HCT116 (cell line): ENCODE measurements at regions not wholly inside any gene's neighbourhood (a gene's known extent, or its start where the extent isn't known, plus 50 kb on each side); places are given as distances from the start of the nearest gene placed in this dataset.

Experiments
- ATAC-seq: fragments of 200-7000 bp; cut with Tn5 transposase; 2 replicates; pipeline ENCODE4 v1.9.1; 2020; ENCODE audit warnings: mild to moderate bottlenecking, moderate library complexity
- BruUV-seq: library from RNA; stranded (reverse); fragments of 400-500 nt; replicated peaks from 2 replicates; lab custom pipeline; 2021; lab: Mats Ljungman, UMichigan
- CTCF ChIA-PET: fragments of 300-600 bp; sonication (Branson Sonifier 250); formaldehyde crosslinking; loops from one replicate; lab custom pipeline; 2021; ENCODE audit warnings: antibody characterized with exemption; lab: Charles Lee
- POLR2A ChIA-PET: fragments of 300-600, 350-600 bp; sonication (Branson Sonifier 250); formaldehyde crosslinking; loops from one replicate; lab custom pipeline; 2021; ENCODE audit warnings: antibody characterized with exemption; lab: Charles Lee
- RAD21 ChIA-PET, 2 experiments: fragments of 300-600 bp; sonication (Branson Sonifier 250); formaldehyde crosslinking; loops; one replicate each; lab custom pipeline; 2023; ENCODE audit warnings: low total read pairs in 2 of 2; ENCODE audit not compliant: uncharacterized antibody in 2 of 2, unreplicated experiment in 2 of 2, low non-redundant PET in 1 of 2; lab: Charles Lee
- DNase-seq: peaks from one replicate; pipeline ENCODE4 v3.0.0-alpha.2; 2010; ENCODE audit warnings: low read depth, low spot score
- H2AFZ ChIP-seq: fragments of 200-600 bp; shearing (Covaris generic), sonication (generic); 2 replicates; pipeline ENCODE4 v1.6.1; 2017; ENCODE audit warnings: low read depth, mixed run types, mixed read lengths, antibody characterized with exemption, low read length; ENCODE audit not compliant: poor library complexity, severe bottlenecking
- H3K27ac ChIP-seq: 2 replicates; pipeline ENCODE4 v1.5.1; 2012; ENCODE audit warnings: low read depth, low read length
- H3K27me3 ChIP-seq: fragments of 200-600 bp; sonication (generic); 2 replicates; pipeline ENCODE4 v1.6.1; 2016; ENCODE audit warnings: mixed run types, low read length, mixed read lengths; ENCODE audit not compliant: insufficient read depth
- H3K36me3 ChIP-seq, 2 experiments: fragments of 200-500 bp in 1 of 2; fragments of 200-600 bp in 1 of 2; sonication (Bioruptor generic) in 1 of 2; sonication (generic) in 1 of 2; 2 replicates each; pipeline versions ENCODE4 v1.5.1 to v1.6.1; 2014 to 2016; ENCODE audit warnings: low read length in 2 of 2, inconsistent platforms in 1 of 2, mixed read lengths in 1 of 2, mixed run types in 1 of 2; ENCODE audit not compliant: insufficient read depth in 2 of 2, control insufficient read depth in 1 of 2
- H3K4me1 ChIP-seq, 2 experiments: fragments of 200-600 bp in 1 of 2; sonication (generic) in 1 of 2; 2 replicates each; pipeline versions ENCODE4 v1.5.1 to v1.6.1; 2012 to 2017; ENCODE audit warnings: low read length in 2 of 2, inconsistent platforms in 1 of 2, mild to moderate bottlenecking in 1 of 2, mixed read lengths in 1 of 2, mixed run types in 1 of 2, moderate library complexity in 1 of 2; ENCODE audit not compliant: insufficient read depth in 2 of 2, control insufficient read depth in 1 of 2
- H3K4me2 ChIP-seq: fragments of 200-600 bp; sonication (generic); 2 replicates; pipeline ENCODE4 v1.6.1; 2017; ENCODE audit warnings: mixed run types, low read length, mixed read lengths
- H3K4me3 ChIP-seq, 2 experiments: fragments of 200-600 bp in 1 of 2; sonication (generic) in 1 of 2; replicated peaks in 1 of 2; 2 replicates each; pipeline ENCODE4 v1.5.1; 2011 to 2016; ENCODE audit warnings: low read length in 2 of 2, control low read depth in 1 of 2, low read depth in 1 of 2, mild to moderate bottlenecking in 1 of 2, mixed read lengths in 1 of 2, mixed run types in 1 of 2
- H3K79me2 ChIP-seq: fragments of 200-600 bp; sonication (generic); 2 replicates; pipeline ENCODE4 v1.6.1; 2017; ENCODE audit warnings: mild to moderate bottlenecking, mixed run types, low read length, moderate library complexity, mixed read lengths; ENCODE audit not compliant: insufficient read depth
- H3K9ac ChIP-seq: fragments of 200-600 bp; sonication (generic); 2 replicates; pipeline ENCODE4 v1.6.1; 2016; ENCODE audit warnings: low read length, mixed read lengths
- H3K9me2 ChIP-seq: fragments of 200-600 bp; sonication (generic), shearing (Covaris generic); 2 replicates; pipeline ENCODE4 v1.6.1; 2017; ENCODE audit warnings: mixed run types, mild to moderate bottlenecking, moderate library complexity; ENCODE audit not compliant: insufficient read depth
- H3K9me3 ChIP-seq, 2 experiments: fragments of 200-500 bp in 1 of 2; fragments of 200-600 bp in 1 of 2; sonication (Bioruptor generic) in 1 of 2; sonication (generic) in 1 of 2; 2 replicates each; pipeline ENCODE4 v1.6.1; 2014 to 2017; ENCODE audit warnings: low read length in 2 of 2, mixed read lengths in 2 of 2, inconsistent platforms in 1 of 2, low read depth in 1 of 2, mild to moderate bottlenecking in 1 of 2, mixed run types in 1 of 2, moderate library complexity in 1 of 2; ENCODE audit not compliant: control insufficient read depth in 1 of 2, insufficient read depth in 1 of 2
- H4K20me1 ChIP-seq: fragments of 200-600 bp; sonication (generic), shearing (Covaris generic); 2 replicates; pipeline ENCODE4 v1.6.1; 2017; ENCODE audit warnings: mixed run types, mild to moderate bottlenecking, moderate library complexity; ENCODE audit not compliant: insufficient read depth
- ATF3 ChIP-seq: IDR thresholded peaks from 2 replicates; pipeline ENCODE4 v1.6.1; 2012
- CBX3 ChIP-seq: IDR thresholded peaks from 2 replicates; pipeline ENCODE4 v1.6.1; 2012; ENCODE audit warnings: low read depth
- CTCF ChIP-seq, 3 experiments: fragments of 200-600 bp in 1 of 3; sonication (generic) in 1 of 3; IDR thresholded peaks in 2 of 3; conservative IDR thresholded peaks in 1 of 3; 2 replicates each; pipeline ENCODE4 v1.5.1; 2012 to 2017; ENCODE audit warnings: low read depth in 2 of 3, low read length in 2 of 3, antibody characterized with exemption in 1 of 3, borderline replicate concordance in 1 of 3, control low read depth in 1 of 3, mild to moderate bottlenecking in 1 of 3, mixed read lengths in 1 of 3, mixed run types in 1 of 3, moderate library complexity in 1 of 3; ENCODE audit not compliant: insufficient read depth in 1 of 3
- EZH2 ChIP-seq: fragments of 200-600 bp; sonication (generic); IDR thresholded peaks from 2 replicates; pipeline ENCODE4 v1.6.1; 2017; ENCODE audit warnings: antibody characterized with exemption, mixed run types
- JUND ChIP-seq: IDR thresholded peaks from 2 replicates; pipeline ENCODE4 v1.6.1; 2012
- POLR2A ChIP-seq: IDR thresholded peaks from 2 replicates; pipeline ENCODE4 v1.7.0; 2011; ENCODE audit warnings: borderline replicate concordance; ENCODE audit not compliant: insufficient read depth, insufficient read length; ENCODE audit errors: extremely low read depth
- SIN3A ChIP-seq: IDR thresholded peaks from 2 replicates; pipeline ENCODE4 v1.6.1; 2012; ENCODE audit warnings: low read depth
- SP1 ChIP-seq: IDR thresholded peaks from 2 replicates; pipeline ENCODE4 v1.6.1; 2012; ENCODE audit warnings: low read depth
- ZBTB33 ChIP-seq: IDR thresholded peaks from 2 replicates; pipeline ENCODE4 v1.6.1; 2011; ENCODE audit warnings: mild to moderate bottlenecking, low read length, moderate library complexity; ENCODE audit not compliant: insufficient replicate concordance; ENCODE audit errors: extremely low read depth
- ZFX ChIP-seq: fragments of 450-650 bp; IDR thresholded peaks from 2 replicates; pipeline ENCODE4 v1.6.1; 2017
- intact Hi-C: fragments of 100-400 bp; cut with micrococcal nuclease; formaldehyde crosslinking; loops from 2 replicates; pipeline ENCODE4 v1.10.0; 2022
- TF ChIP-seq, protein P1 (sequence below): IDR thresholded peaks from 2 replicates; pipeline ENCODE4 v1.6.1; 2012; ENCODE audit warnings: low read depth
- TF ChIP-seq, protein P2 (sequence below): IDR thresholded peaks from 2 replicates; pipeline ENCODE4 v1.6.1; 2012

- no TSS peak for BruUV-seq
These were observed 73.7 kb upstream of the TNFRSF21 start for GRCh38 chr6:47383360-47383759.

More at GRCh38 chr6:47383360-47383759, 73.7 kb upstream of the TNFRSF21 start:
- H3K4me3 ChIP-seq, result no peak overlapping the region
- H2AFZ ChIP-seq, result no peak overlapping the region
- no peak for TF ChIP-seq SP1
- no peak for TF ChIP-seq CTCF (IDR thresholded peaks at IDR 0.05 in 2 of 3, conservative IDR thresholded peaks at IDR 0.05 in 1 of 3; ENCODE audit: borderline replicate concordance in 1 of 3, insufficient read depth in 1 of 3, low read depth in 2 of 3, low read length in 2 of 3)
- TF ChIP-seq, protein P1, sequence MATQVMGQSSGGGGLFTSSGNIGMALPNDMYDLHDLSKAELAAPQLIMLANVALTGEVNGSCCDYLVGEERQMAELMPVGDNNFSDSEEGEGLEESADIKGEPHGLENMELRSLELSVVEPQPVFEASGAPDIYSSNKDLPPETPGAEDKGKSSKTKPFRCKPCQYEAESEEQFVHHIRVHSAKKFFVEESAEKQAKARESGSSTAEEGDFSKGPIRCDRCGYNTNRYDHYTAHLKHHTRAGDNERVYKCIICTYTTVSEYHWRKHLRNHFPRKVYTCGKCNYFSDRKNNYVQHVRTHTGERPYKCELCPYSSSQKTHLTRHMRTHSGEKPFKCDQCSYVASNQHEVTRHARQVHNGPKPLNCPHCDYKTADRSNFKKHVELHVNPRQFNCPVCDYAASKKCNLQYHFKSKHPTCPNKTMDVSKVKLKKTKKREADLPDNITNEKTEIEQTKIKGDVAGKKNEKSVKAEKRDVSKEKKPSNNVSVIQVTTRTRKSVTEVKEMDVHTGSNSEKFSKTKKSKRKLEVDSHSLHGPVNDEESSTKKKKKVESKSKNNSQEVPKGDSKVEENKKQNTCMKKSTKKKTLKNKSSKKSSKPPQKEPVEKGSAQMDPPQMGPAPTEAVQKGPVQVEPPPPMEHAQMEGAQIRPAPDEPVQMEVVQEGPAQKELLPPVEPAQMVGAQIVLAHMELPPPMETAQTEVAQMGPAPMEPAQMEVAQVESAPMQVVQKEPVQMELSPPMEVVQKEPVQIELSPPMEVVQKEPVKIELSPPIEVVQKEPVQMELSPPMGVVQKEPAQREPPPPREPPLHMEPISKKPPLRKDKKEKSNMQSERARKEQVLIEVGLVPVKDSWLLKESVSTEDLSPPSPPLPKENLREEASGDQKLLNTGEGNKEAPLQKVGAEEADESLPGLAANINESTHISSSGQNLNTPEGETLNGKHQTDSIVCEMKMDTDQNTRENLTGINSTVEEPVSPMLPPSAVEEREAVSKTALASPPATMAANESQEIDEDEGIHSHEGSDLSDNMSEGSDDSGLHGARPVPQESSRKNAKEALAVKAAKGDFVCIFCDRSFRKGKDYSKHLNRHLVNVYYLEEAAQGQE, result no peak
- no peak for TF ChIP-seq ATF3
- no peak for TF ChIP-seq SIN3A
- no peak for TF ChIP-seq EZH2
- TF ChIP-seq CBX3, result no peak
- TF ChIP-seq, protein P2, sequence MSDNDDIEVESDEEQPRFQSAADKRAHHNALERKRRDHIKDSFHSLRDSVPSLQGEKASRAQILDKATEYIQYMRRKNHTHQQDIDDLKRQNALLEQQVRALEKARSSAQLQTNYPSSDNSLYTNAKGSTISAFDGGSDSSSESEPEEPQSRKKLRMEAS, result no peak
- TF ChIP-seq JUND, result no peak
- no peak for TF ChIP-seq ZFX
- TF ChIP-seq ZBTB33, result no peak
- TF ChIP-seq POLR2A, result no peak
- H4K20me1 ChIP-seq, result no peaks in the 10 kb centered on the region
- peaks cover 0 to 6% of the 10 kb centered on the region in 2 experiments; a peak in 2 of 4 replicates for H3K4me1 ChIP-seq
- H3K79me2 ChIP-seq, result no peaks in the 10 kb centered on the region
- ChIA-PET POLR2A (no interaction called here), RAD21 (no interaction called here), CTCF (no interaction called here)
- no peaks in the 10 kb centered on the region for H3K27me3 ChIP-seq
- DNase-seq (no peak), ATAC-seq (no peak)
- no peaks in the 10 kb centered on the region for H3K36me3 ChIP-seq
- no peaks in the 10 kb centered on the region; a peak in 1 of 4 replicates for H3K9me3 ChIP-seq
- intact Hi-C loops, result no loop called here
- no peak overlapping the region for H3K27ac ChIP-seq
- H3K4me2 ChIP-seq, result no peak overlapping the region
- no peaks in the 10 kb centered on the region for H3K9me2 ChIP-seq
- no peak overlapping the region for H3K9ac ChIP-seq
